Ovary (tissue), 7 donors: ENCODE measurements at regions not wholly inside any gene's neighbourhood (a gene's known extent, or its start where the extent isn't known, plus 50 kb on each side); places are given as distances from the start of the nearest gene placed in this dataset.

ENCODE experiments used
- DNase-seq, 5 donors: peaks; one replicate each; pipeline ENCODE4 v3.0.0-alpha.2; 2019 to 2020
- H3K27ac ChIP-seq, 2 donors: fragments of 200-600 bp; one replicate each; pipeline versions ENCODE4 v1.5.1 to v1.8.0; 2019 to 2022
- H3K27me3 ChIP-seq: fragments of 200-600 bp; one replicate; pipeline ENCODE4 v1.8.0; 2022
- H3K36me3 ChIP-seq: fragments of 200-600 bp; sonication (generic); one replicate; pipeline ENCODE4 v1.5.1; 2019
- H3K4me1 ChIP-seq: one replicate; pipeline ENCODE4 v1.8.1; 2013; ENCODE audit warnings: mild to moderate bottlenecking, moderate library complexity; ENCODE audit not compliant: insufficient read depth
- H3K4me3 ChIP-seq: fragments of 200-600 bp; sonication (generic); one replicate; pipeline ENCODE4 v1.5.1; 2017
- H3K9me3 ChIP-seq, 2 donors: fragments of 200-600 bp in 1 of 2; sonication (generic) in 1 of 2; one replicate each; pipeline versions ENCODE4 v1.5.1 to v1.8.1; 2013 to 2019; ENCODE audit warnings: mild to moderate bottlenecking in 1 of 2, moderate library complexity in 1 of 2
- CTCF ChIP-seq, 3 donors: fragments of 450-650 bp in 2 of 3; fragments of 200-600 bp in 1 of 3; IDR thresholded peaks; one replicate each; pipeline versions ENCODE4 v1.5.1 to v1.8.0; 2016 to 2022; ENCODE audit warnings: antibody characterized with exemption in 3 of 3, mild to moderate bottlenecking in 1 of 3
- EP300 ChIP-seq: sonication (generic); formaldehyde crosslinking; IDR thresholded peaks from one replicate; pipeline ENCODE4 v1.6.1; 2017; ENCODE audit warnings: antibody characterized with exemption
- POLR2A ChIP-seq: fragments of 450-650 bp; IDR thresholded peaks from one replicate; pipeline ENCODE4 v1.6.1; 2017; ENCODE audit warnings: antibody characterized with exemption, mild to moderate bottlenecking, moderate library complexity
- WGBS, 3 donors: extraction: QIAGEN DNeasy Blood & Tissue Kit in 1 of 3; methylation state at CpG; one replicate each; pipeline versions ENCODE4 v1.1.5 to v1.1.7; 2013 to 2017; 5-methylcytosine and 5-hydroxymethylcytosine counted together
- intact Hi-C, 4 donors: fragments of 100-400 bp; cut with DNase I; formaldehyde crosslinking; loops; one replicate each; pipeline versions ENCODE4 v1.11.0 to v1.15.1; 2022 to 2023
- donor health status: DM: no; HTN: no; CAD: no; lungs with moderate emphysema.
- donor health status: DM: no; HTN: no; CAD: no.
- donor health status: Bipolar disorder and iron deficiency.
- donor health status: DM: no; HTN: no; CAD: no.
- donor health status: DM: yes; HTN: yes; CAD: no.

GRCh38 chr15:91780387-91780786 lies 73.1 kb upstream of the SLCO3A1 start:
- H3K27me3 ChIP-seq: no peaks in the 10 kb centered on the region
- intact Hi-C loops: no loop called here
- no peak for DNase-seq
- no peaks in the 10 kb centered on the region for H3K9me3 ChIP-seq
- peaks cover 3% of the 10 kb centered on the region for H3K4me1 ChIP-seq
- no peak overlapping the region for H3K27ac ChIP-seq
- H3K36me3 ChIP-seq: no peaks in the 10 kb centered on the region
- 64 to 76% (median 65%) methylated on average over 3 of the region's 3 CpGs for WGBS, 3 donors
- TF ChIP-seq POLR2A (no peak), EP300 (no peak), CTCF (IDR thresholded peaks at IDR 0.05) (no peak)
- H3K4me3 ChIP-seq: no peak overlapping the region

GRCh38 chr15:91782221-91782620 lies 71.3 kb upstream of the SLCO3A1 start:
- Histone ChIP-seq H3K4me1 (peaks cover 3% of the 10 kb centered on the region), H3K9me3 (no peaks in the 10 kb centered on the region), H3K4me3 (no peak overlapping the region), H3K27me3 (no peaks in the 10 kb centered on the region), H3K27ac (no peak overlapping the region), H3K36me3 (no peaks in the 10 kb centered on the region)
- DNase-seq: no peak
- 60 to 65% (median 63%) methylated on average over 6 of the region's 6 CpGs for WGBS, 3 donors
- intact Hi-C loops: no loop called here
- TF ChIP-seq EP300 (no peak), POLR2A (no peak), CTCF (IDR thresholded peaks at IDR 0.05) (no peak)

GRCh38 chr15:91783008-91783407 lies 70.5 kb upstream of the SLCO3A1 start:
- no peak for TF ChIP-seq POLR2A
- TF ChIP-seq EP300: no peak
- no peak for TF ChIP-seq CTCF (IDR thresholded peaks at IDR 0.05)
- H3K9me3 ChIP-seq: no peaks in the 10 kb centered on the region
- no peak for DNase-seq
- H3K36me3 ChIP-seq: no peaks in the 10 kb centered on the region
- H3K4me3 ChIP-seq: no peak overlapping the region
- intact Hi-C loops: no loop called here
- peaks cover 3% of the 10 kb centered on the region for H3K4me1 ChIP-seq
- no peaks in the 10 kb centered on the region for H3K27me3 ChIP-seq
- no peak overlapping the region for H3K27ac ChIP-seq
- 47 to 66% (median 58%) methylated on average over 3 of the region's 3 CpGs for WGBS, 3 donors

- Histone ChIP-seq H3K9me3 (no peaks in the 10 kb centered on the region), H3K4me3 (no peak overlapping the region), H3K36me3 (no peaks in the 10 kb centered on the region), H3K27me3 (no peaks in the 10 kb centered on the region), H3K27ac (no peak overlapping the region), H3K4me1 (peaks cover 3% of the 10 kb centered on the region)
- intact Hi-C loops: no loop called here
- no peak for TF ChIP-seq EP300
- no peak for TF ChIP-seq POLR2A
- TF ChIP-seq CTCF (IDR thresholded peaks at IDR 0.05): no peak
- no peak for DNase-seq
Observed at GRCh38 chr15:91783451-91783850, 70.1 kb upstream of the SLCO3A1 start.
